ENCODE measurements at regions not wholly inside any gene's neighbourhood (a gene's known extent, or its start where the extent isn't known, plus 50 kb on each side); places are given as distances from the start of the nearest gene placed in this dataset.

DNA sequence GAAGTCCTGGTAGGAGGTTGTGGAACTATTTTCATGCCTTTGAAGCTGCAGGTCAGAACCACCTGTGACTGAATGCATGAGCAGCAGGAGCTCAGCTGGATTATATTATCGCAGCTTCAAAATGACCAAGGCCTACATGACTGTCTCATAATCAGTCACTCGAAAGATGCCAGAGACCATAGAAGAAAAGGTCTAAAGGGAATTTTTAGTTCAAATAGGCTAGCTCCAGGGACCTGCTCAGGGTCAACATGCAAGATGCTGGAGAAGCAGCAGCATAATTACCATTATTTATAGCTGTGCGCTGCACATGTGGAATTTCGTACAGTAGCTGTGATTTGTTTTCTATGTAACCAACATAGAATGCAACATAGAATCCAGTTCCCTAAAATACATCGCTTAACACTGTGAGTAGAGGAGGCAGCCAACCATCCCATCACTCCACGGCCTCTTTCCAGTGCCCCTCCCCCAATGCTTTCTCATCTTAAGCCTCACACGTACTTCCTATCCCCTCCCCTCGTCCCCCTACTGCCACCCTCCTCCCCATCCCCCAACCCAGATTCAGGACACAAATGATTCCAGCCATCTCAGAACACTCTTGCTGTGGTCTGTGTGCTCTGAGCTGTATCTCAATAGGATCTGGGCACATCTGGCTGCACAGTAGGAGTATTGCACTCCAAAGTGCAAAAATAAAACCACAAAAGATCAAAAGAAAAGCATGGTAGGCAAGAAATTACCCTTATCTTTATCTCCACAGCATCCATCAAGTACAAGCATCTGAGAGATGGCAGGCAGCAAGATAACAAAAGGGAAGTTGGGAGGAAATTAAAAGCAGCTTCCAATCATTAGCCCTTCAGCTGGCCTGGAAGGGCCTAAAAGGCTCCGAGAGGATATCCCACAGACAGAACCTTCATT lies 352.8 kb upstream of the SEMA6D start:
- peak; percentile 15 for DNase-seq (ENCODE audit: low read depth)
- TF ChIP-seq, protein P1, sequence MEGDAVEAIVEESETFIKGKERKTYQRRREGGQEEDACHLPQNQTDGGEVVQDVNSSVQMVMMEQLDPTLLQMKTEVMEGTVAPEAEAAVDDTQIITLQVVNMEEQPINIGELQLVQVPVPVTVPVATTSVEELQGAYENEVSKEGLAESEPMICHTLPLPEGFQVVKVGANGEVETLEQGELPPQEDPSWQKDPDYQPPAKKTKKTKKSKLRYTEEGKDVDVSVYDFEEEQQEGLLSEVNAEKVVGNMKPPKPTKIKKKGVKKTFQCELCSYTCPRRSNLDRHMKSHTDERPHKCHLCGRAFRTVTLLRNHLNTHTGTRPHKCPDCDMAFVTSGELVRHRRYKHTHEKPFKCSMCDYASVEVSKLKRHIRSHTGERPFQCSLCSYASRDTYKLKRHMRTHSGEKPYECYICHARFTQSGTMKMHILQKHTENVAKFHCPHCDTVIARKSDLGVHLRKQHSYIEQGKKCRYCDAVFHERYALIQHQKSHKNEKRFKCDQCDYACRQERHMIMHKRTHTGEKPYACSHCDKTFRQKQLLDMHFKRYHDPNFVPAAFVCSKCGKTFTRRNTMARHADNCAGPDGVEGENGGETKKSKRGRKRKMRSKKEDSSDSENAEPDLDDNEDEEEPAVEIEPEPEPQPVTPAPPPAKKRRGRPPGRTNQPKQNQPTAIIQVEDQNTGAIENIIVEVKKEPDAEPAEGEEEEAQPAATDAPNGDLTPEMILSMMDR (conservative IDR thresholded peaks at IDR 0.05; ENCODE audit: low read depth, low read length), result no peak
- no peak overlapping the region for H3K4me3 ChIP-seq (ENCODE audit: low read depth, low read length)

- H3K4me3 ChIP-seq (ENCODE audit: low read depth, low read length), result no peak overlapping the region
- TF ChIP-seq, protein P1 (conservative IDR thresholded peaks at IDR 0.05; ENCODE audit: low read depth, low read length), result no peak
- no peak for DNase-seq (ENCODE audit: low read depth)
Observed at GRCh38 chr15:47366884-47367283, 350.4 kb upstream of the SEMA6D start.

DNA sequence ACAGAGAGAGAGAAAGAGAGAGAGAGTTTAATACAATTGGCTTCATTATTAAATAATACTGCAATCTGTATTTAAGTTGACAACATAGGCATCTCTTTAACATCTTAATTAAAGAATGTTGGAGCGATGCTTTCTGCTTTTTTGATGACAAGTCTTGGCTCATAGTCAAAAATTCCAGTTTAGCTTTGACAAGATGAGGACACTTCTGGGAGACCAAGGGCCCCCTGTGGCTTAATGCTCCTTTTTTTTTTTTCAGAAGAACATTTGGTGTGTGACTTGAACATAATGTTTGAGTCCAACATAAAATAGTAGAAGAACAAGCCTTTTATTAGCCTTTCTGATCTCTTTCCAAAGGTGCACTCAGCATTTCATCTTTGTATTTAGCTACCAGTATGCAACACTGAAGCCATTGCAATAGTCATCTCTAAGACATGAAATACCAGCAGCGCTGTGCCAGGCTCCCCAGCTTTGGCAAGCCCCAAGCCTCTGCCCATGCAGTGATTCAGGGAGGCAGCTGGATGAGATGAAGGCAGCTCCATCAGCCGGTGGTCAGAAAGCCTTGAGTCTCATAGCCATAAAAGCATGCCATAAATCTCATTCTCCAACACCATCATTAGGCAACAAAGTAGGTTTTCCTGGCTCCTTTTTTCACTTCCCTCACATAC lies 349.4 kb upstream of the SEMA6D start:
- DNase-seq (ENCODE audit: low read depth), result no peak
- no peak overlapping the region for H3K4me3 ChIP-seq (ENCODE audit: low read depth, low read length)
- TF ChIP-seq, protein P1 (conservative IDR thresholded peaks at IDR 0.05; ENCODE audit: low read depth, low read length), result no peak

DNA sequence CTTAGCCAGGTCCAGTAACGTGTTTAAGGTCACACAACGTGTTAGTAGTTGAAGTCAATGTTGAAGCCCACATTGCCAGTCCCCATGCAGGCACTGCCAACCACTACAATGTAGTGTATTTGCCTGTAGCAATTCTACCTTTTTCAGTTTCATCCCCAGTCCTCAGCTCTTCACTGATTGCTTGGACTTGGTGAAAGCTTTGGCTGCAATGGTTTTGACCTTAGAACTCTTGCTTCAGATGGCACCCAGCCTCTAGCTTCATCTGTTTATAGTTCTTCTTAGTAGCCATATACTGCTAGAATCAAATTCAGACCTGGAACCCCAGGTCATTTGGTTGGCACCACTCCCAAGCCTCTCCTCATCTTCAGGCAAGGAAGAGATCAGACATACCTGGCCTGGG lies 345.4 kb upstream of the SEMA6D start:
- TF ChIP-seq, protein P1 (conservative IDR thresholded peaks at IDR 0.05; ENCODE audit: low read depth, low read length), result no peak
- no peak overlapping the region for H3K4me3 ChIP-seq (ENCODE audit: low read depth, low read length)

GRCh38 chr15:47374222-47374621 lies 343.1 kb upstream of the SEMA6D start:
- no peak overlapping the region for H3K4me3 ChIP-seq (ENCODE audit: low read depth, low read length)
- TF ChIP-seq, protein P1 (conservative IDR thresholded peaks at IDR 0.05; ENCODE audit: low read depth, low read length), result peak; percentile 76
- DNase-seq (ENCODE audit: low read depth), result peak; percentile 59

More for the DNA sequence above, 345.4 kb upstream of the SEMA6D start:
- no peak for DNase-seq (ENCODE audit: low read depth)

- TF ChIP-seq, protein P1 (conservative IDR thresholded peaks at IDR 0.05; ENCODE audit: low read depth, low read length), result no peak
- H3K4me3 ChIP-seq (ENCODE audit: low read depth, low read length), result no peak overlapping the region
- no peak for DNase-seq (ENCODE audit: low read depth)
Observed at GRCh38 chr15:47376190-47376589, 341.1 kb upstream of the SEMA6D start.

Data from choroid plexus epithelial cell (primary cell).